Heart left ventricle (tissue), 16 donors: ENCODE measurements at regions not wholly inside any gene's neighbourhood (a gene's known extent, or its start where the extent isn't known, plus 50 kb on each side); places are given as distances from the start of the nearest gene placed in this dataset.

Experiments used
- ATAC-seq, 4 donors: fragments of 200-7000 bp; cut with Tn5 transposase; one replicate each; pipeline ENCODE4 v1.9.1; 2020 to 2022; ENCODE audit warnings: moderate library complexity in 4 of 4, mild to moderate bottlenecking in 3 of 4, moderate number of reproducible peaks in 1 of 4
- DNase-seq, 5 donors: peaks; one replicate each; pipeline ENCODE4 v3.0.0-alpha.2; 2020
- H3K27ac ChIP-seq, 12 donors: fragments of 200-600 bp; sonication (generic) in 4 of 12; one replicate each; pipeline versions ENCODE4 v1.5.0 to v1.8.0; 2016 to 2022; ENCODE audit warnings: mild to moderate bottlenecking in 2 of 12
- H3K27me3 ChIP-seq, 9 donors: fragments of 200-600 bp; sonication (generic) in 2 of 9; one replicate each; pipeline versions ENCODE4 v1.5.1 to v1.8.0; 2016 to 2022; ENCODE audit warnings: mild to moderate bottlenecking in 3 of 9
- H3K36me3 ChIP-seq, 9 donors: fragments of 200-600 bp; sonication (generic) in 2 of 9; one replicate each; pipeline versions ENCODE4 v1.5.0 to v1.8.0; 2018 to 2022; ENCODE audit warnings: mild to moderate bottlenecking in 2 of 9
- H3K4me1 ChIP-seq, 12 donors: fragments of 200-600 bp; sonication (generic) in 4 of 12; one replicate each; pipeline versions ENCODE4 v1.5.0 to v1.8.0; 2016 to 2022; ENCODE audit warnings: mild to moderate bottlenecking in 3 of 12
- H3K4me3 ChIP-seq, 12 donors: fragments of 200-600 bp; sonication (generic) in 4 of 12; one replicate each; pipeline versions ENCODE4 v1.5.0 to v1.8.0; 2017 to 2022; ENCODE audit warnings: mild to moderate bottlenecking in 9 of 12, moderate library complexity in 4 of 12
- H3K9me3 ChIP-seq, 12 donors: fragments of 200-600 bp; sonication (generic) in 4 of 12; one replicate each; pipeline versions ENCODE4 v1.5.0 to v1.8.0; 2016 to 2022; ENCODE audit warnings: mild to moderate bottlenecking in 1 of 12
- CTCF ChIP-seq, 12 donors: fragments of 200-600 bp; sonication (generic) in 4 of 12; IDR thresholded peaks; one replicate each; pipeline versions ENCODE4 v1.5.0 to v1.8.0; 2018 to 2022; ENCODE audit warnings: antibody characterized with exemption in 12 of 12, mild to moderate bottlenecking in 5 of 12
- POLR2A ChIP-seq, 2 donors: fragments of 450-650 bp; IDR thresholded peaks; one replicate each; pipeline ENCODE4 v1.6.1; 2017; ENCODE audit warnings: antibody characterized with exemption in 2 of 2, mild to moderate bottlenecking in 2 of 2, moderate library complexity in 2 of 2
- WGBS, 4 donors: extraction: QIAGEN DNeasy Blood & Tissue Kit in 2 of 4; methylation state at CpG; one replicate each; pipeline versions ENCODE4 v1.1.5 to v1.1.7; 2013 to 2018; 5-methylcytosine and 5-hydroxymethylcytosine counted together
- intact Hi-C, 10 donors: fragments of 100-400 bp; cut with DNase I; formaldehyde crosslinking; loops; one replicate each; pipeline versions ENCODE4 v1.11.1 to v1.14.2; 2022
- donor health status: ischemic (EF 13 %, LVEDD 7.1; RV severe dilation, severe dysfunction).
- donor health status: healthy with polysubstance abuse.
- donor health status: DM: no; HTN: yes; CAD: no.
- donor health status: DM: no; HTN: no; CAD: no.
- donor health status: ischemic (EF 25% LVEDD 6.9; RV normal size, moderate dysfunction).
- donor health status: ischemic (EF 25% LVEDD 5.7; RV mildly dilated, moderate dysfunction).
- donor health status: healthy.
- donor health status: DM: yes; HTN: yes; CAD: no.
- donor health status: ischemic (EF 35%, LVEDD 5.7; RV mildly dilated, moderate dysfunction).
- donor health status: nonischemic (EF 11% LVEDD 7.7; RV severe dilation, severe dysfunction).
- donor health status: DM: yes; HTN: yes; CAD: no.
- donor health status: PGD.
- donor health status: ischemic (EF 29% LVEDD 5.4; RV normal size, mild dysfunction).
- donor health status: nonischemic (EF 23%, LVEDD 6.1; RV moderate dilation, normal function).

GRCh38 chr13:64371045-64371444 is 2859.1 kb downstream of the PCDH9 start:
- intact Hi-C loops = no loop called here
- no peaks in the 10 kb centered on the region for H3K36me3 ChIP-seq
- H3K4me1 ChIP-seq = no peaks in the 10 kb centered on the region
- H3K27me3 ChIP-seq = no peaks in the 10 kb centered on the region
- H3K4me3 ChIP-seq = no peak overlapping the region
- ATAC-seq (no peak), DNase-seq (no peak)
- no peak for TF ChIP-seq POLR2A (IDR thresholded peaks at IDR 0.05)
- TF ChIP-seq CTCF (IDR thresholded peaks at IDR 0.05) = no peak
- H3K27ac ChIP-seq = no peak overlapping the region
- peaks cover 0 to 6% (median 0%) of the 10 kb centered on the region in 12 donors for H3K9me3 ChIP-seq

DNA sequence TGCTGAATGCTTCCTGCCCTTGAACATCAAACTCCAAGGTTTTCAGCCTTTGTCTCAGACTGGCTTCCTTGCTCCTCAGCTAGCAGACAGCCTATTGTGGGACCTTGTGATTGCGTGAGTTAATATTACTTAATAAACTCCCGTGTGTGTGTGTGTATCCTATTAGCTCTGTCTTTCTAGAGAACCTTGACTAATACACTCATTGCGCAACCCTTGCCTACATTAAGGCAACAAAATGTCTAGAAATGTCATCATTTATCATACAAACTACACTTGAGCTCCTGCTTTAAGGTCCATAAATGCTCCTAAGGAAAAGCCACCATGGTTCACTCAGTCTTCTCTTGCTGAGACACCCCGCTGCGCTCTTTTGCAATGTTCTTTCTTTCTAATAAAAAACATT is 2861.0 kb downstream of the PCDH9 start:
- intact Hi-C loops = no loop called here
- ATAC-seq (no peak), DNase-seq (no peak)
- H3K27me3 ChIP-seq = no peaks in the 10 kb centered on the region
- H3K9me3 ChIP-seq = peaks cover 0 to 6% (median 0%) of the 10 kb centered on the region in 12 donors
- TF ChIP-seq POLR2A (IDR thresholded peaks at IDR 0.05) = no peak
- no peak for TF ChIP-seq CTCF (IDR thresholded peaks at IDR 0.05)
- H3K36me3 ChIP-seq = no peaks in the 10 kb centered on the region
- WGBS, 4 donors = 83 to 91% (median 87%) methylated on average over 5 of the region's 5 CpGs
- H3K4me3 ChIP-seq = no peak overlapping the region
- H3K27ac ChIP-seq = no peak overlapping the region
- H3K4me1 ChIP-seq = no peaks in the 10 kb centered on the region

DNA sequence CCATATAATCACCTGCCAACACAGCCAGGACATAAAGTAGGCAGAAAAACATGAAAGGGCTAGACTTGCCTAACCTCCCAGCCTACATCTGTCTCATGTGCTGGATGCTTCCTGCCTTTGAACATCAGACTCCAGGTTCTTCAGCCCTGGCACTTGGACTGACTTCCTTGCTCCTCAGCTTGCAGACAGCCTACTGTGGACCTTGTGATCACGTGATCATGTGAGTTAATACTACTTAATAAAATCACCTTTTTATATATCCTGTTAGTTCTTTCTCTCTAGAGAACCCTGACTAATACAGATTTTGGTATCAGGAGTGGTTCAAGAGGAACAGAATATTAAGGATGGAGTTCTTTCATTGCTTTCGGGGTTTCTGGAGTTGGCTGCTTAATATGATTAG is 2867.6 kb downstream of the PCDH9 start:
- TF ChIP-seq POLR2A (IDR thresholded peaks at IDR 0.05) (no peak), CTCF (IDR thresholded peaks at IDR 0.05) (no peak)
- ATAC-seq (no peak), DNase-seq (no peak)
- Histone ChIP-seq H3K9me3 (peaks cover 0 to 2% (median 0%) of the 10 kb centered on the region in 12 donors), H3K4me3 (no peak overlapping the region), H3K27ac (no peak overlapping the region), H3K4me1 (no peaks in the 10 kb centered on the region), H3K36me3 (no peaks in the 10 kb centered on the region), H3K27me3 (no peaks in the 10 kb centered on the region)
- WGBS, 4 donors = 77 to 92% (median 86%) methylated on average over 2 of the region's 2 CpGs
- intact Hi-C loops = no loop called here

DNA sequence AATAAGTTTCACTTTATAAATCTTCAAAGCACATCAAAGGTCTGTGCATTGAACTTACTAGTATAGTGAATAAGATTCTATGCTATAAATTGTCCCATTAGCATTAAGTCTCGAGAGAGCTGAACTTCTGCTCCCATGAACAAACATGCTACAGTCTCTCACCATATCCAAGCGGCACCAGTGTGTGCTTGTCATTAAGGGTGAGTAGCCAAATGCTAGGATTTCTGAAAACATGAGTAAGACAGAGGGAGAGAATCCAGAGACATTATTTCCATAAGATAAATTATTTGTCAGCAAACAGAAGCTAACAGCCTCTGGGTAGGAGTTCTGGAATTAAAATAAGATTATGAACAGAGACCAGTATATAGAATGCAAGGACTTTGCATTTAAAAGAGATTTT is 2882.5 kb downstream of the PCDH9 start:
- DNase-seq (no peak), ATAC-seq (no peak)
- Histone ChIP-seq H3K27ac (no peak overlapping the region), H3K27me3 (no peaks in the 10 kb centered on the region), H3K9me3 (peaks cover 0 to 19% (median 0%) of the 10 kb centered on the region in 12 donors), H3K4me1 (no peaks in the 10 kb centered on the region), H3K36me3 (no peaks in the 10 kb centered on the region), H3K4me3 (no peak overlapping the region)
- intact Hi-C loops = no loop called here
- TF ChIP-seq POLR2A (IDR thresholded peaks at IDR 0.05) (no peak), CTCF (IDR thresholded peaks at IDR 0.05) (no peak)
- 55 to 67% (median 58%) methylated on average over 2 of the region's 2 CpGs for WGBS, 4 donors
